Mammary epithelial cell (primary cell): ENCODE measurements at regions not wholly inside any gene's neighbourhood (a gene's known extent, or its start where the extent isn't known, plus 50 kb on each side); places are given as distances from the start of the nearest gene placed in this dataset.

Experiments used
- CTCF ChIP-seq, 2 donors: IDR thresholded peaks in 1 of 2; conservative IDR thresholded peaks in 1 of 2; 2 replicates each; pipeline ENCODE4 v1.5.1; 2011 to 2012; ENCODE audit warnings: inconsistent platforms in 2 of 2, low read length in 2 of 2, mild to moderate bottlenecking in 2 of 2, control low read depth in 1 of 2, low read depth in 1 of 2; ENCODE audit not compliant: insufficient read depth in 1 of 2; ENCODE audit errors: extremely low read depth in 1 of 2
- EZH2 ChIP-seq: IDR thresholded peaks from 2 replicates; pipeline ENCODE4 v1.6.1; 2012; ENCODE audit warnings: low read length, inconsistent platforms, borderline replicate concordance

DNA sequence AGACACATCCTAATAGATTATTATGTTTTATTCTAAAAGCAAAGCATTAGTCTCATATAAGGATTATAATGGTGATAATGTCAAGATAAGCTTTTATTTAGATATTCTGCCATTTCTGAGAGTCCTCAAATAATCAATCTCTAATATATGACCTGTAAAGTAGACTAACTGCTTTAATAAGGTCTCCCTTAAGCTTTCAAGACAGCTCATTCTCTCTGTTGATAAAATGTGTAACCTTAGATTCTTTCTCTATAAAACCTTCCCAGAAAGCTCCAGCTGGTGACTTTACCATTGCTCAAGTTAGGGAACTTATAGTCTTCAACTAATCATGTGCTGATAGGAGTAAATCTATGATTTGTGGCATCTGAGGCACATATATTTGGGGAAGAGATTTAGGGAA, 457.8 kb downstream of the MEI4 start:
- TF ChIP-seq CTCF (conservative IDR thresholded peaks at IDR 0.05 in 1 of 2, IDR thresholded peaks at IDR 0.05 in 1 of 2; ENCODE audit: extremely low read depth in 1 of 2, insufficient read depth in 1 of 2, low read depth in 1 of 2, low read length in 2 of 2) (no peak), EZH2 (no peak)
